ENCODE measurements at regions not wholly inside any gene's neighbourhood (a gene's known extent, or its start where the extent isn't known, plus 50 kb on each side); places are given as distances from the start of the nearest gene placed in this dataset.

GRCh38 chr6:15114061-15114460 is 131.8 kb upstream of the JARID2 start:
- no peaks in the 10 kb centered on the region for H3K36me3 ChIP-seq (ENCODE audit: low read depth)
- H2AFZ ChIP-seq: no peak overlapping the region
- no peak overlapping the region for H3K9ac ChIP-seq
- no peak overlapping the region for H3K4me2 ChIP-seq (ENCODE audit: unreplicated experiment)
- H3K27me3 ChIP-seq (replicated peaks; ENCODE audit: insufficient read depth): no peaks in the 10 kb centered on the region
- H3K4me3 ChIP-seq: no peak overlapping the region
- 84 to 92% methylated on average over 4 of the region's 4 CpGs for WGBS, 2 experiments (ENCODE audit: low coverage in 1 of 2, low lambda C conversion rate in 2 of 2, missing lambda C conversion rate in 2 of 2)
- no peaks in the 10 kb centered on the region for H3K79me2 ChIP-seq (ENCODE audit: insufficient read depth)
- H4K20me1 ChIP-seq (ENCODE audit: insufficient read depth): no peaks in the 10 kb centered on the region
- H3F3A ChIP-seq (ENCODE audit: insufficient read depth): no peaks in the 10 kb centered on the region
- H3K9me3 ChIP-seq (ENCODE audit: low read depth): no peaks in the 10 kb centered on the region
- no peak for DNase-seq
- H3K27ac ChIP-seq: no peak overlapping the region
- in situ Hi-C loops (cut with MboI): no loop called here
- H3K9me2 ChIP-seq (ENCODE audit: insufficient read depth): no peaks in the 10 kb centered on the region
- H3K4me1 ChIP-seq (ENCODE audit: insufficient read depth): no peaks in the 10 kb centered on the region
- TF ChIP-seq EZH2 (IDR thresholded peaks at IDR 0.05; ENCODE audit: insufficient read depth, poor library complexity, severe bottlenecking) (no peak), EZH2phosphoT487 (IDR thresholded peaks at IDR 0.05; ENCODE audit: insufficient read depth, low read depth) (no peak)

DNA sequence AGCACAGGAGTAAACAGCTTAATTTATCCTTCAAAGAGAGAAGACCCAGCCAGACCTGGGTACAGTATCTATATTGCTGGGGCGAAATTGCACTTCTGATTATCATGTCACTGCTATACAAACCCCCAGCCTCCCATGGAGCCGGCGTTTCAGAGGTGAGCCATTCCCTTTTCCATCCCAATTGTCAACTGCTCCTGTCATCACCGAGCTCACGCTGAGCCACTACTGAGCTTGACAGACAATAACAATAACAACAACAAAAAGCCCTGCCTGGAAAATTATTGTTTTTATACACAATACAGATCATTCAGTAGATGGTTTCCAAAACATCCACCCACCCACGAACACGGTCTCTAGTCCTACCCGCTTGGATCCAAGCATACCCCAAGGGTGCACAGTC is 129.0 kb upstream of the JARID2 start:
- DNase-seq: no peak
- TF ChIP-seq EZH2 (IDR thresholded peaks at IDR 0.05; ENCODE audit: insufficient read depth, poor library complexity, severe bottlenecking) (no peak), EZH2phosphoT487 (IDR thresholded peaks at IDR 0.05; ENCODE audit: insufficient read depth, low read depth) (no peak)
- Histone ChIP-seq H3K79me2 (ENCODE audit: insufficient read depth) (no peaks in the 10 kb centered on the region), H3K9ac (no peak overlapping the region), H3K4me3 (no peak overlapping the region), H2AFZ (no peak overlapping the region), H3K4me1 (ENCODE audit: insufficient read depth) (no peaks in the 10 kb centered on the region), H3F3A (ENCODE audit: insufficient read depth) (no peaks in the 10 kb centered on the region), H3K27me3 (replicated peaks; ENCODE audit: insufficient read depth) (no peaks in the 10 kb centered on the region), H3K9me3 (ENCODE audit: low read depth) (no peaks in the 10 kb centered on the region), H3K4me2 (ENCODE audit: unreplicated experiment) (no peak overlapping the region), H4K20me1 (ENCODE audit: insufficient read depth) (no peaks in the 10 kb centered on the region), H3K9me2 (ENCODE audit: insufficient read depth) (no peaks in the 10 kb centered on the region), H3K36me3 (ENCODE audit: low read depth) (no peaks in the 10 kb centered on the region), H3K27ac (no peak overlapping the region)
- WGBS, 2 experiments (ENCODE audit: low coverage in 1 of 2, low lambda C conversion rate in 2 of 2, missing lambda C conversion rate in 2 of 2): 69 to 71% methylated on average over 8 of the region's 8 CpGs
- in situ Hi-C loops (cut with MboI): no loop called here

- TF ChIP-seq EZH2 (IDR thresholded peaks at IDR 0.05; ENCODE audit: insufficient read depth, poor library complexity, severe bottlenecking): no peak
- no peak for TF ChIP-seq EZH2phosphoT487 (IDR thresholded peaks at IDR 0.05; ENCODE audit: insufficient read depth, low read depth)
- H3K9ac ChIP-seq: no peak overlapping the region
- 89 to 91% methylated on average over 1 of the region's 1 CpG for WGBS, 2 experiments (ENCODE audit: low coverage in 1 of 2, low lambda C conversion rate in 2 of 2, missing lambda C conversion rate in 2 of 2)
- no peaks in the 10 kb centered on the region for H3K9me2 ChIP-seq (ENCODE audit: insufficient read depth)
- no peak overlapping the region for H2AFZ ChIP-seq
- no peak for DNase-seq
- H3K36me3 ChIP-seq (ENCODE audit: low read depth): no peaks in the 10 kb centered on the region
- H3F3A ChIP-seq (ENCODE audit: insufficient read depth): no peaks in the 10 kb centered on the region
- no peak overlapping the region for H3K4me2 ChIP-seq (ENCODE audit: unreplicated experiment)
- in situ Hi-C loops (cut with MboI): no loop called here
- H3K27me3 ChIP-seq (replicated peaks; ENCODE audit: insufficient read depth): no peaks in the 10 kb centered on the region
- no peaks in the 10 kb centered on the region for H3K79me2 ChIP-seq (ENCODE audit: insufficient read depth)
- no peak overlapping the region for H3K4me3 ChIP-seq
- H3K9me3 ChIP-seq (ENCODE audit: low read depth): no peaks in the 10 kb centered on the region
- no peak overlapping the region for H3K27ac ChIP-seq
- H4K20me1 ChIP-seq (ENCODE audit: insufficient read depth): no peaks in the 10 kb centered on the region
- H3K4me1 ChIP-seq (ENCODE audit: insufficient read depth): no peaks in the 10 kb centered on the region
Observed at GRCh38 chr6:15121443-15121842, 124.4 kb upstream of the JARID2 start.

DNA sequence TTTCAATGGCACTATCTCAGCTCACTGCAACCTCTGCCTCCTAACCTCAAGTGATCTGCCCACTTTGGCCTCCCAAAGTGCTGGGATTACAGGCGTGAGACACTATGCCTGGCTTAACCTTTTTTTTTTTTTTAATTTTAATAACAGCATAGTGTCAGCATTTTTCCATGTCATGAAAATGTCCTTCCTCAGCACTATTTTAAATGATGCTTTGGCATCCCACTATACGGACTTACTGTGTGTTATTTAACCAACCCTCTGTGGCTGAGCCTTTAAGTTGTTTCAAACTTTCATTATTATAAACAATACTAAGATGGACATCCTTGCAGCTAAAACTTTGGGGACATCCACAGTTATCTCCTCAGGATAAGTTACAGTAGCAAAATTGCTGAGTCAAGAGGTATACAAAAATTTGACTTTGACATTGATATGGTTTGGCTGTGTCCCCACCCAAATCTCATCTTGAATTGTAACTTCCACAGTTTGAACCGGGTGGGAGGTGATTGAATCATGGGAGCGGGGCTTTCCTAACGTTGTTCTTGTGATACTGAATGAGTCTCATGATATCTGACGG is 123.8 kb upstream of the JARID2 start:
- Histone ChIP-seq H3K36me3 (ENCODE audit: low read depth) (no peaks in the 10 kb centered on the region), H3K9ac (no peak overlapping the region), H3K27me3 (replicated peaks; ENCODE audit: insufficient read depth) (no peaks in the 10 kb centered on the region), H3K27ac (no peak overlapping the region), H3K4me2 (ENCODE audit: unreplicated experiment) (no peak overlapping the region), H4K20me1 (ENCODE audit: insufficient read depth) (no peaks in the 10 kb centered on the region), H3K79me2 (ENCODE audit: insufficient read depth) (no peaks in the 10 kb centered on the region), H3K4me1 (ENCODE audit: insufficient read depth) (no peaks in the 10 kb centered on the region), H3K9me2 (ENCODE audit: insufficient read depth) (no peaks in the 10 kb centered on the region), H3K4me3 (no peak overlapping the region), H2AFZ (no peak overlapping the region), H3K9me3 (ENCODE audit: low read depth) (no peaks in the 10 kb centered on the region), H3F3A (ENCODE audit: insufficient read depth) (no peaks in the 10 kb centered on the region)
- no peak for DNase-seq
- no peak for TF ChIP-seq EZH2 (IDR thresholded peaks at IDR 0.05; ENCODE audit: insufficient read depth, poor library complexity, severe bottlenecking)
- no peak for TF ChIP-seq EZH2phosphoT487 (IDR thresholded peaks at IDR 0.05; ENCODE audit: insufficient read depth, low read depth)
- in situ Hi-C loops (cut with MboI): no loop called here
- 91 to 92% methylated on average over 6 of the region's 6 CpGs for WGBS, 2 experiments (ENCODE audit: low coverage in 1 of 2, low lambda C conversion rate in 2 of 2, missing lambda C conversion rate in 2 of 2)

DNA sequence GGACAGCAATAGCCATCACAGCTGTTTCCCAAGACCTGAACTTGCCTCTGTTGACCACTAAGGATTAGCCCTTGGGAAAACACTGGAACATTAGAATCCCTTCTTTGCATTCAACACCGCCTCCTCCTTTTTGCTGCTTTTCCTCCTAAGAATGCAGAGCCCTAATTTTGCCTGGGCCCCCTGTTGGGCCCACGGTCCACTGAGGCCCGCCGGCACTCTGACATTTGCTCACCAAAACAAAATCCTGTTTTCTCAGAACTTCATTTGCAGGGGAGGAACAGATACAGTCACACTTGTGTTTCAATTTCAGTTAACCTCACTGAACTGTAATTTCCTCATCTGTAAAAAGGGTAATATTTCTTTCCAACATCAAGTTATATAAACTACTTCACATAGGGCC is 116.0 kb upstream of the JARID2 start:
- H3K9me3 ChIP-seq (ENCODE audit: low read depth): no peaks in the 10 kb centered on the region
- no peak overlapping the region for H3K27ac ChIP-seq
- H3K79me2 ChIP-seq (ENCODE audit: insufficient read depth): no peaks in the 10 kb centered on the region
- no peak overlapping the region for H3K9ac ChIP-seq
- DNase-seq: no peak
- no peaks in the 10 kb centered on the region for H3K9me2 ChIP-seq (ENCODE audit: insufficient read depth)
- in situ Hi-C loops (cut with MboI): no loop called here
- no peak overlapping the region; the same call in 1 of the 2 replicates for H2AFZ ChIP-seq
- 95 to 96% methylated on average over 4 of the region's 4 CpGs for WGBS, 2 experiments (ENCODE audit: low coverage in 1 of 2, low lambda C conversion rate in 2 of 2, missing lambda C conversion rate in 2 of 2)
- H3K4me1 ChIP-seq (ENCODE audit: insufficient read depth): peaks cover 13% of the 10 kb centered on the region
- no peaks in the 10 kb centered on the region for H3K27me3 ChIP-seq (replicated peaks; ENCODE audit: insufficient read depth)
- H3F3A ChIP-seq (ENCODE audit: insufficient read depth): peaks cover 16% of the 10 kb centered on the region
- no peak overlapping the region for H3K4me3 ChIP-seq
- no peaks in the 10 kb centered on the region for H3K36me3 ChIP-seq (ENCODE audit: low read depth)
- TF ChIP-seq EZH2phosphoT487 (IDR thresholded peaks at IDR 0.05; ENCODE audit: insufficient read depth, low read depth): no peak
- TF ChIP-seq EZH2 (IDR thresholded peaks at IDR 0.05; ENCODE audit: insufficient read depth, poor library complexity, severe bottlenecking): no peak
- H4K20me1 ChIP-seq (ENCODE audit: insufficient read depth): no peaks in the 10 kb centered on the region
- no peak overlapping the region for H3K4me2 ChIP-seq (ENCODE audit: unreplicated experiment)

Data from GM23248 (cell line).